OCI-LY1 (cell line): ENCODE measurements at regions not wholly inside any gene's neighbourhood (a gene's known extent, or its start where the extent isn't known, plus 50 kb on each side); places are given as distances from the start of the nearest gene placed in this dataset.

Source experiments
- H2AFZ ChIP-seq: fragments of 200-600 bp; sonication (generic), shearing (Covaris generic); 2 replicates; pipeline ENCODE4 v1.6.0; 2014; ENCODE audit warnings: antibody characterized with exemption, mild to moderate bottlenecking, low read length
- H3F3A ChIP-seq: fragments of 200-600 bp; sonication (generic), shearing (Covaris generic); 2 replicates; pipeline ENCODE4 v1.6.0; 2014; ENCODE audit warnings: mild to moderate bottlenecking, antibody characterized with exemption, low read length, moderate library complexity; ENCODE audit not compliant: insufficient read depth
- H3K27ac ChIP-seq: fragments of 200-600 bp; sonication (generic); 2 replicates; pipeline ENCODE4 v1.5.1; 2014; ENCODE audit warnings: low read length, mixed run types, mild to moderate bottlenecking, low read depth; ENCODE audit not compliant: poor library complexity, severe bottlenecking
- H3K27me3 ChIP-seq: fragments of 200-600 bp; sonication (generic); 2 replicates; pipeline ENCODE4 v1.6.0; 2014; ENCODE audit warnings: antibody characterized with exemption, mild to moderate bottlenecking, low read length, moderate library complexity; ENCODE audit not compliant: insufficient read depth
- H3K36me3 ChIP-seq: fragments of 200-600 bp; sonication (generic); 2 replicates; pipeline ENCODE4 v1.6.1; 2014; ENCODE audit warnings: mild to moderate bottlenecking, antibody characterized with exemption, low read length, moderate library complexity, mixed read lengths; ENCODE audit not compliant: insufficient read depth
- H3K4me1 ChIP-seq: fragments of 200-600 bp; sonication (generic); 2 replicates; pipeline ENCODE4 v1.5.1; 2014; ENCODE audit warnings: mild to moderate bottlenecking, low read length, moderate library complexity; ENCODE audit not compliant: insufficient read depth, severe bottlenecking
- H3K4me2 ChIP-seq: fragments of 200-600 bp; sonication (generic), shearing (Covaris generic); 2 replicates; pipeline ENCODE4 v1.6.1; 2014; ENCODE audit warnings: low read length
- H3K4me3 ChIP-seq: fragments of 200-600 bp; sonication (generic); 2 replicates; pipeline ENCODE4 v1.5.1; 2014; ENCODE audit warnings: low read length, low read depth, mild to moderate bottlenecking, mixed read lengths; ENCODE audit not compliant: poor library complexity, severe bottlenecking
- H3K79me2 ChIP-seq: fragments of 200-600 bp; shearing (Covaris generic); 2 replicates; pipeline ENCODE4 v1.6.1; 2016; ENCODE audit warnings: mixed run types, low read length, mixed read lengths; ENCODE audit not compliant: insufficient read depth
- H3K9ac ChIP-seq: fragments of 200-600 bp; sonication (generic), shearing (Covaris generic); 2 replicates; pipeline ENCODE4 v1.6.1; 2014; ENCODE audit warnings: mild to moderate bottlenecking, low read length, mixed read lengths
- H3K9me2 ChIP-seq: fragments of 200-600 bp; sonication (generic), shearing (Covaris generic); 2 replicates; pipeline ENCODE4 v1.6.1; 2014; ENCODE audit warnings: low read depth, mild to moderate bottlenecking, low read length, mixed read lengths
- H3K9me3 ChIP-seq: fragments of 200-600 bp; shearing (Covaris generic); 2 replicates; pipeline ENCODE4 v1.6.1; 2014; ENCODE audit warnings: low read length, mixed read lengths
- H4K20me1 ChIP-seq: fragments of 200-600 bp; sonication (generic), shearing (Covaris generic); 2 replicates; pipeline ENCODE4 v1.6.0; 2016; ENCODE audit warnings: mild to moderate bottlenecking, low read length; ENCODE audit not compliant: insufficient read depth
- CTCF ChIP-seq: fragments of 200-600 bp; sonication (generic), shearing (Covaris generic); IDR thresholded peaks from 2 replicates; pipeline ENCODE4 v1.5.1; 2017; ENCODE audit warnings: mild to moderate bottlenecking, antibody characterized with exemption, low read length, moderate library complexity, mixed read lengths
- EZH2 ChIP-seq: fragments of 200-600 bp; sonication (generic), shearing (Covaris generic); IDR thresholded peaks from 2 replicates; pipeline ENCODE4 v1.8.0; 2017; ENCODE audit warnings: borderline replicate concordance, mixed run types, mild to moderate bottlenecking, antibody characterized with exemption, low read length, moderate library complexity, mixed read lengths

- no peak overlapping the region for H3K9ac ChIP-seq
- H3K9me3 ChIP-seq = no peaks in the 10 kb centered on the region
- no peaks in the 10 kb centered on the region for H3F3A ChIP-seq
- H4K20me1 ChIP-seq = no peaks in the 10 kb centered on the region
- H3K4me1 ChIP-seq = no peaks in the 10 kb centered on the region
- no peak for TF ChIP-seq EZH2
- TF ChIP-seq CTCF = no peak
- H3K4me2 ChIP-seq = no peak overlapping the region
- H2AFZ ChIP-seq = no peak overlapping the region
- no peaks in the 10 kb centered on the region for H3K79me2 ChIP-seq
- H3K9me2 ChIP-seq = no peaks in the 10 kb centered on the region
- H3K36me3 ChIP-seq = no peaks in the 10 kb centered on the region
- no peak overlapping the region for H3K27ac ChIP-seq
- H3K27me3 ChIP-seq = no peaks in the 10 kb centered on the region
- H3K4me3 ChIP-seq = no peak overlapping the region
These were observed 126.6 kb upstream of the ACSL4 start for GRCh38 chrX:109859651-109860050.

DNA sequence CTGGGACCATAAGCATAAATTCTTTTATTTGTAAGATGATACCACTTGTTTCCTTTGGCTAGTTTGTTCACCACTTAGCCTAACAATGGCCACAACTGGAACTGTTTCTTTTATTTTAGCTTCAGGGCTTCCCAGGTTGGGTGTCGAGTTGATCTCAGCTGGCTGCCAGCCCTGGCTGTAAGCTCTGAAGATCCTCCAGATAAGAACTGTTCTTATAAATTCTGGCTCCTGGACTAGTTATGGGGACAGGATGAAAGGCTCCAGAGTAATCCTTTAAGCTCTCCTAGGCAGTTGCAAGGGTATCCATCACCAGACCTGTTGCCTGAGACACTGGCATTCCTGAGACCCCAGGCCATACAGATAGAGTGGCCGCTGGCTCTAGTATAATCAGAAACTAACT is 129.4 kb upstream of the ACSL4 start:
- H3K36me3 ChIP-seq = no peaks in the 10 kb centered on the region
- no peak overlapping the region for H3K9ac ChIP-seq
- TF ChIP-seq CTCF = no peak
- no peak for TF ChIP-seq EZH2
- no peaks in the 10 kb centered on the region for H3K79me2 ChIP-seq
- H3K4me2 ChIP-seq = no peak overlapping the region
- no peaks in the 10 kb centered on the region for H4K20me1 ChIP-seq
- H2AFZ ChIP-seq = no peak overlapping the region
- no peaks in the 10 kb centered on the region for H3K27me3 ChIP-seq
- no peak overlapping the region for H3K4me3 ChIP-seq
- no peaks in the 10 kb centered on the region for H3K4me1 ChIP-seq
- H3F3A ChIP-seq = no peaks in the 10 kb centered on the region
- H3K9me2 ChIP-seq = no peaks in the 10 kb centered on the region
- no peaks in the 10 kb centered on the region for H3K9me3 ChIP-seq
- no peak overlapping the region for H3K27ac ChIP-seq

GRCh38 chrX:109863811-109864210 is 130.8 kb upstream of the ACSL4 start:
- no peaks in the 10 kb centered on the region for H3K4me1 ChIP-seq
- TF ChIP-seq CTCF = no peak
- TF ChIP-seq EZH2 = no peak

More at GRCh38 chrX:109863811-109864210, 130.8 kb upstream of the ACSL4 start:
- Histone ChIP-seq H3K9me3 (no peaks in the 10 kb centered on the region), H3K9me2 (no peaks in the 10 kb centered on the region), H3K27me3 (no peaks in the 10 kb centered on the region), H3K27ac (no peak overlapping the region), H2AFZ (no peak overlapping the region), H3F3A (no peaks in the 10 kb centered on the region), H4K20me1 (no peaks in the 10 kb centered on the region), H3K4me3 (no peak overlapping the region), H3K79me2 (no peaks in the 10 kb centered on the region), H3K36me3 (no peaks in the 10 kb centered on the region), H3K4me2 (no peak overlapping the region), H3K9ac (no peak overlapping the region)
